KG1 (cell line): ENCODE measurements at regions not wholly inside any gene's neighbourhood (a gene's known extent, or its start where the extent isn't known, plus 50 kb on each side); places are given as distances from the start of the nearest gene placed in this dataset.

Source experiments
- DNase-seq: peaks from one replicate; lab custom pipeline; 2025; lab: John Stamatoyannopoulos, UW

- no peak for DNase-seq
Measured at GRCh38 chr10:61318429-61318828, 134.8 kb downstream of the TMEM26 start.

DNA sequence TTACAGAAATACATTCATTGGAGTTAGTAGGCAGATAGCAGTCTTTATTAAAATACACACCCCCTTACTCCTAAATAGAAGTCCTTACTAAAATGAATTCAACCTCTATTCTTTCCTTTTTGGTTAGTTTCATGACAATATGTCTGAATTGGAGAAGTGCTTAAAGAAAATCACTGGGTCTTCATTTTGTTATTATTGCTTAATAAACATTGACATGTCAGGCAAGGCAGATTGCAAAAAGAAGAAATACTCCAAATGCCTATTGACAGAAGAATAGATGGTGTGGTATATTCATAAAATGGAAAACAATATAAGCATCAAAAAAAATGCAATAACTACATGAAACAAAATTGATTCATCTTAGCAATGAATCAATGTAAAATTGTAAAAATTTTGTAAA is 135.5 kb downstream of the TMEM26 start:
- no peak for DNase-seq

DNA sequence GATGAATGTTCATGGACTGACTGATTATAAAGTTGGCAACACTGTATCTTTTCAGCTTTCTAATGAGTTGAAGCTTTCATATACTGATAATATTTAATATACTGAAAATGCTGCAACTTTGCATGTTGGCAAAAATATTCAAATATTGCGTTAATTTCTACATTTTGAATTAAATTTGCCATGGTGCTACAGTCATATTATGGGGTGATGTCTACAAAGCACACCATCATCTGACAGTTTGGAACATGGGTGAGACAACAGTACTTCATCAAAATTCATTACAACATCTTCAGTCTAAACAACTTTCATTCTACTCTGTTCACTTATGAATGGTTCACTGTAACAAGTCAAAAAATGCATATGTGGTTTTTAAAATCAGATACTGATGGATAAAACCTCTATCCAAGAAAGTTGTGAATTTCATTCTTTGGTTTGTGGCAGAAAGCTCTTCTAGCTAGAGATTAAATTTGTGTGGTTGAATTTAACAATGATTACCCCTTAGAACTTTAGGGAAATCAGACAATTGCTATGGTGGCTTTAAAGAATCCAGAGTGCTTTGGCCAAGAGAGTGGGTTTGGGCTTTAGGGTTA is 136.4 kb downstream of the TMEM26 start:
- DNase-seq = no peak

DNA sequence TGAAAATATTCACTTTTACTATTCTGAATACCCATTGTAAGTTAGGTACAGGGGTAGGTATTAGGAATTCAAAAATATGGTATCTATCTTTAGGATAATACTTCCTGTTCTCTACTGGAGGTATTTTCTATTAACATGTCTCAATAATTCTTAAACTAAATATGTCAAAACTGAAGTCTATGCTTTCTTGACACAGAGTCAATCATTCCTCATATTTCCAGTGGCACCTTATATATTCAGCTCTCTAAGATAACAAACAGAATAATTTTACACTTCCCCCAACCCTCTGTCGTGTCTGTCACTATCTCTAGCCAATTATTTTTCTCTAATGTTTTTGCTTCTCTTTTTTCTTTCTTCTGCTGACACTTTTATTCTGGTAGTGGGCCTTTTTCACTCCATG is 138.9 kb downstream of the TMEM26 start:
- DNase-seq = no peak

DNA sequence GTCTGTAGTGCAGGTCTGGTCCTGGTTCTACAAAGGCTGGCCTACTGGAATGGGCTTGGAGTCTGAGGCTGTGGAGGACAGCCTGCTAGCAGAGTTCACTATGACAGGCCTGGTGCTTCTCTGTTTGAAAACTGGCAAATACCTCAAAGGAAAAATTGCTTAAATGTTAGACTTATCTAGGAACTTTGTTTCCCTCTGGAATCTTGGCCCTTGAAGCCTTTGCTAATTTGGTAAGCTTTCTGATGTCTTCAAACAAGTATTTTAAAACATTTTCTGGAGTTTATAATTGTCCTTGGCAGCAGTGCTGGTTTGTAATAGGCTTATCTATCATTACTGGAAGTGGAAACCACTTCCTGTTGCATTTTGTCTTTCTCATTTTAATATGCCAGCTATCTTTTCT is 139.7 kb downstream of the TMEM26 start:
- DNase-seq = no peak

- no peak for DNase-seq
Measured at GRCh38 chr10:61304746-61305145, 148.4 kb downstream of the TMEM26 start.

DNA sequence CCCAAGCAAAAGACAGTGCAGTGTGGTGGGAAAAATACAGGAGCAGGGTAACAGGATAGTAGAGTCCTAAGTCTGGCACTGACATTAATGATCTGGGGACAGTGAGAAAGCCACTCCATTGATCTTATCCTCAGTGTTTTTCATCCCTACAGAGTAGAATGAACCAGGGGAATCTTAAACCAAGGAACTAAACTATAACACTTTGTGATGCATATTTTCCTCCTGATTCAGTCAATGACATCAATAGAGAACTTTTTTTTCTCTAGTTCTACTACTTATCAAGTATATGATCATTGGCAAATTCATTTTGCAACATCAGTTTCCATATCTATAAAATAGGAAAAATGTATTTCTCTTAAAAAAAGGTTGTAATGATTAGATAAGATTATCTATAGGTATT is 151.1 kb downstream of the TMEM26 start:
- no peak for DNase-seq

DNA sequence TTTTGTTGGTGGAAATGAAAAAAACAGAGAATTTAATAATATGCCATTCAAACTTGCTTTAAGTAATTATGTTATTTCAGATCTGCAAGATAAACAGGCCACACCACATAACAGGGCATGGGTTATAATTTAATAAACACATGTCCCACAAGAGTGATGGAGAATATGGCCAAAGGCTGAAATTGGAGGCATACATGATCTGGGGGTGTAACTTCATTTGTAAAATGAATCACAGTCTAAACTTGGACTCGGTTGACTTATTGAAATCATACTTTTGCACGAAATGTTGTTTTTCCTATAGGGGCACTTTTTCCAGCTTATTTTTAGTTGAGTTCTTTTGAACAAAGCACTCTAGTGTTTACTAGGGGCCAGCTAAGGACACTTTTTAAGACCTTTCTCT is 151.6 kb downstream of the TMEM26 start:
- DNase-seq = no peak

GRCh38 chr10:61299841-61300240 is 153.3 kb downstream of the TMEM26 start:
- no peak for DNase-seq

DNA sequence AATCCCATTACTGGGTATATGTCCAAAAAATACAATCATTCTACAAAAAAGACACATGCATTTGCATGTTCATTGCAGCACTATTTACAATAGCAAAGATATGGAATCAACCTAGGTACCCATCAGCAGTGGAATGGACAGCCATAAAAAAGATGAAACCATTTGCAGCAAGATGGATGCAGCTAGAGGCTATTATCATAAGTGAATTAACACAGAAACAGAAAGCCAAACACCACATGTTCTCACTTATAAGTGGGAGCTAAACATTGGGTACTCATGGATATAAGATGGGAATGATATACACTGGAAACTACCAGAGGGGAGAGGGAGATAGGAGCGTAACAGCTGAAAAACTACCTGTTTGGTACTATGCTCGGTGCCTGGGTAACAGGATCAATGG is 154.0 kb downstream of the TMEM26 start:
- no peak for DNase-seq

DNA sequence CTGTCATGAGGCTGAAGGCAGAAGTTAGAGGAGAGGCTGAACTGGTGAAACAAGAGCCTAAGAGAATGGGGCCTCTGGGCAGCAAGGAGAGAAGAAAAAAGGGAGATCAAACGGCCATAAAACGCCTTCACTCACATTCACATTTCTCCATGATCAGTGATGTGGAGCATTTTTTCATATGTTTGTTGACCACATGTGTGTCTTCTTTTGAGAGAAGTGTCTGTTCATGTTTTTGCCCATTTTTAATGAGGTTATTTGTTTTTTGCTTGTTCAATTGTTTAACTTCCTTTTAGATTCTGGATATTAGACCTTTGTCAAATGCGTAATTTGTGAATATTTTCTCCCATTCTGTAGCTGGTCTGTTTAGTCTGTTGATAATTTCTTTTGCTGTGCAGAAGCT is 155.0 kb downstream of the TMEM26 start:
- DNase-seq = no peak

DNA sequence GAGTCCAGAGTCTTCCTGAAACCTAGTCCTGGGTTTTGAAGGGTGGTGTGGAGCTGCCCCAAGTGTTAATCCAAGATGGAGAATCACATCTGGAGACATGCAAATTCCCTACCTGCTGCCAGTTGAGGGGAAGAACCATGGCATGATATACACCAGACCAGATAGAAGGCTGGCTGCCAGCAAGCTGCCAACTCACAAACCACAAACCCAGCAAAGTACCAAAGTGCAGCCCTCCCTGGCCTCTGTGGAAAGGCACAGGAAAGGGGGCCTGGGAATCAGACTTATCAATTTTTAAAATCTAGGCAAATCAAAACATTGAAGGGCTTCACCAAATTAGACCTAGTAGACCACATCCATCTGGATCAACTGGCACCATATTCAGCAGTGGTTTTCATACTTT is 157.0 kb downstream of the TMEM26 start:
- DNase-seq = no peak

GRCh38 chr10:61294131-61294530 is 159.1 kb downstream of the TMEM26 start:
- DNase-seq = no peak

- no peak for DNase-seq
Measured at GRCh38 chr10:61289813-61290212, 163.4 kb downstream of the TMEM26 start.

DNA sequence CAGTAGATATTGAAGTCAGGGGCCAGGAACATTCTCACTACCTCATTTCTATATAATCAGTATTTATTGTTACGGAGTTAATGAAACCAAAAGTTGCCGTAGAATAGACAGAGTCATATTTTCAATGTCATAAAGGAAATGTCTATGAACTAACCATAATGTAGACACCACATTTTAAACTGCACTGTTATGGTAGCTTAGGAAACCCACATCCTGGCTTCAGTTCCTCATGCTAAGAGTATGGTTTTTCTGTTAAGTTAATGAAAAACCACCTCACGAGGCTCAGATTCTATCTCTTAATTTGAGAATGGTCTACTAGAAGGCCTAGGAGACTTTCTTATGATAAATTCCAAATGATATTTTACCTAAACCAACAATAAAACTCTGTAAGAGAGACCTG is 166.5 kb downstream of the TMEM26 start:
- DNase-seq = peak; percentile 48

GRCh38 chr10:61285749-61286148 is 167.4 kb downstream of the TMEM26 start:
- no peak for DNase-seq

- DNase-seq = peak; percentile 33
Measured at GRCh38 chr10:61284222-61284890, 168.8 kb downstream of the TMEM26 start.

DNA sequence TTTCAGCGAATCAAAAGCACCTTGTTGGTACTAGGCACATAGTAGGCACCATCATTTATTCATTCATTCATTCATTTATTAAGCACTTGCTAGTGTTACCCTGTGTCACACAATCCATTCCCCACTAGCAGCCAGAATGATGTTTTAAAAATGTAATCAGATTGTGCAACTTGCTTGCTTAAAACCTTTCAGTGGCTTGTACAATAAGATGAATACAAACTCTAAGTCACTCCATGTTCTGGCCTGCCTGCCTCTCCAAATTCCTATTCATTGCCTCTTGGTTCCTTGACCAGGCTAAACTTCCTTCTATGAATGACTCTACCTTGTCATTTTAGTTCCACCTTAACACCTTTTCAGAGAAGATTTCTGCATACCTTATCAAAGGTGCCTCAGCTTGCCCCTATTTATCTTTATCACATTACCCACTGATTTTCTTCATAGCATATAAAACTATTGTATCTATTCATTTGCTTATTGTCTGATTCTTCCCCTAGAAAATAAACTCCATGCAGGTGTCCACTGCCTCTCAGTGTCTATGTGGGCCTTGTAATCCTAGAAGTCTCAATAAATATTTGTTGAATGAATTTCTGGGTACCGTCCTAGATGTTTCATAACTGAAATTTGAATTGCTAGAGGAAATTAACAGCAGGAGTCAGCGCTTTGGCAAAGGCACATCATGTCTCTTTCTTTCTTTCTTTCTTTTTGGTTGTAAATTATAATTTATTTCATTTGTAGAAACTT is 169.5 kb downstream of the TMEM26 start:
- DNase-seq = no peak

GRCh38 chr10:61283066-61283465 is 170.1 kb downstream of the TMEM26 start:
- DNase-seq = no peak

DNA sequence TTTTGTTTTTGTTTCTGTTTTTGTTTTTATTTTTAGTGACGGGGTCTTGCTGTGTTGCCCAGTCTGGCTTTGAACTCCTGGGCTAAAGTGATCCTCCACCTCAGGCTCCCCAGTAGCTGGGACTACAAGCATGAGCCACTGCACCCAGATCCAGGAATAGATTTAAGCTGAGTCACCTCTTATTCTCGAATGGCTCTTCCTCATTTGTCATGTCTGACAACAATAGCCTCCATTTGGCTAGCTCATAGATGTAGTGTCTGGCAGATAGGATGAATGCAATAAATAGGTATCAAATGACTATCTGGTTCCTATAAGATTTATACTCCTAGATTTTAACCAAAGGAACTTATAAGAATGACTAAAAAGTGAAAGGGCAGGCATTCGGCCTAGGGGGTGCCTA is 172.9 kb downstream of the TMEM26 start:
- no peak for DNase-seq

GRCh38 chr10:61279400-61279799 is 173.8 kb downstream of the TMEM26 start:
- DNase-seq = no peak

DNA sequence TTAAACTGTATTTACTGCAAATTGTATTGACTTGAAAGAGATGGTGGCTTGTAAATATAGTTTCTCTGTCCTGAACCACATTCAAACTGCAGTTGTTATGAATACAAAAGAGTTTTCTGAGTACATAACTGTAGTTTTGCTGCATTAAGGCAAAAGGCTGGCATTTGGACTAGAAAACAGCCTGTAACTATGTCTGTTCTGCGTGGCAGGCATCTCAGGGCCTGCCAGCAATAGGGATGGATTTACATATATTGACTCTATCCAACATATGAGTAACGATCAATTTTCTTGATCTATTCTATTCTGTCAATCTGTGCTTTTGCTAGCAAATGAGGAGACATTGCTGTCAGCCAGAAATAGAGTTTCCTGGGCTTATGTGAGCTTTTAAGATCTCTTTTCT is 174.6 kb downstream of the TMEM26 start:
- no peak for DNase-seq

DNA sequence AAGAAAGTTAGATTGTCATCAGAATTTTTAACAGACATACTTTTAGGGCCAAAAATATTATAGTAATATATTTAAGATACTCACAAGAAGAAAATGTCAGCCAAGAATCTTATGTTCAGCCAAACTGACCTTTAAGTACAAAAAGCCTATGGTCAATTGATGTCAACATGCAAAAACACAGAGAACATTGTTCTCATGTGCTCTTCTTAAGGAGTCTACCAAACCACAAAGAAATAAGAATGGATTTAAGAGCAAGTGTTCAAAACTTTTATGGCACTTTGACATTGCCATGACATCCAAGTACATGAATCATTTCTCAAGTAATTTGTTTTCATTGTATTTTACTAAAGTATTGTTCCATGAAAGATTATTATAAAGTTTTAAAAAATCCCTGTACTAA is 180.4 kb downstream of the TMEM26 start:
- DNase-seq = no peak
